NCI-H1930 (cell line): ENCODE measurements at regions not wholly inside any gene's neighbourhood (a gene's known extent, or its start where the extent isn't known, plus 50 kb on each side); places are given as distances from the start of the nearest gene placed in this dataset.
A peak's percentile ranks its signal among the peaks of the same experiment; 100 is the strongest.

Source experiments
- DNase-seq, 2 experiments: peaks; one replicate each; lab custom pipeline; 2025; lab: John Stamatoyannopoulos, UW

DNA sequence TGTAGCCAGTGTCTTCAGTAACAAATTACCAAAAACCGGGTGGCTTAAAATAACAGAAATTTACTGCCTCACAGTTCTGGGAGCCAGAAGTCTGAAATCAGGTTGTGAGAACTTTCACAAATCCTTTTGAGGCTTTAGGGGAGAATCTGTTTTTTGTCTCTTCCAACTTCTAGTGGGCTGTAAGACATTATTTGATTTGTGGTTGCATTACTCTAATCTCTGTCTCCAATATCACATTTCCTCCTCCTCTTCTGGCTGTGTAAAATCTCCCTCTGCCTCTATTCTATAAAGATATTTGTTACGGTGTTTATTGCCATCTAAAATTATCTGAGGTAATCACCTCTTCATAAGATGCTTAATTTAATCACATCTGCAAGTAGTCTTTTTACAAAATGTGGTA is 1039.6 kb upstream of the LRRN3 start:
- DNase-seq, result no peak

GRCh38 chr7:110056331-110056730 is 1034.6 kb upstream of the LRRN3 start:
- DNase-seq, result no peak

DNA sequence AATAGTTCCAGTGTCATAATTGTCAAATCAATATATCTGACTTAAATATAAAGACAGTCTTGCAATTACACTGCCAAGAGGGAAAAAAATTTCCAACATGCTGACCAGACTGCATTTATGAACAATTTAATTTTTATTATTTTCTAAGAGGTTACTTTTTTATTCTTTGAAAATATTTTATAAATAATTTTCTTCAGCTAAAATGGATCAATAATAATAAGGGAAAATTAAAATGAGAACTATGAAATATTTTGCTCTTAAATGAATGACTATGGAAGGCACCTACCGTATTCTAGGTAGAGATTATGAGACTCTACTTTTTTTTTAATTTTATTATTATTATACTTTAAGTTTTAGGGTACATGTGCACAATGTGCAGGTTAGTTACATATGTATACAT is 1032.5 kb upstream of the LRRN3 start:
- no peak for DNase-seq

DNA sequence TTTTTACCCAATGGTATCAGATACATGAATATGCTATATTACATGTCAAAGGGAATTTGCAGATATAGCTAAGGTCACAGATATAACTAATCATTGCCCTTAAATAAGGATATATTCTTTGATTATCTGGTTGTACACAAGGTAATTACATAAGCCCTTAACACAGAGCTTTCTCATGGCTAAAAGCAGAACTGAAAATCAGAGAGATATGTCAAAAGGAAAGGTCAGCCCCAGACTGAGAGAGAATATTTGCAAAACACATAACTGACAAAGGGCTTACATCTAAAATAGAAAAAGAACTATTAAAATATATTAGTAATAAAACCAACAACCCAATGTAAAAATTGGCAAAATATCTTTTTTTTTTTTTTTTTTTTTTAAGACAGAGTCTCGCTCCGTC is 1029.5 kb upstream of the LRRN3 start:
- no peak for DNase-seq

GRCh38 chr7:110065121-110065520 is 1025.8 kb upstream of the LRRN3 start:
- DNase-seq, result peak; percentile 81 to 89

GRCh38 chr7:110066843-110067242 is 1024.1 kb upstream of the LRRN3 start:
- no peak for DNase-seq

GRCh38 chr7:110071192-110071591 is 1019.7 kb upstream of the LRRN3 start:
- no peak for DNase-seq

DNA sequence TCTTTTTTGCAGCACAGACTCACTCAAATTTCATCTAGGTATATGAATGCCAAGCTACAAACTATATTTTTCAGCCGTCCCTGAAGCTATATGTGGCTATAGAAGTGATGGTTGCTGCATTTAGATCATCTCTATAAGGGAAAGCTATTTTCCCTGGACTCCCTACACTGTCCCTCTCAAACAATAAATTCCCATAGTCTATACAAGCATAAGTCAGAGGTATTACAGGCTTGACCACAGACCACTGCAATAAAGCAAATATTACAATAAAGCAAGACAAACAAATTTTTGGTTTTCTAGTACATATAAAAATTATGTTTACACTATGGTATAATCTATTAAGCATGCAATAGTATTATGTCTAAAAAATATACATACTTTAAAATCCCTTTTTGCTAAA is 1015.5 kb upstream of the LRRN3 start:
- no peak for DNase-seq

DNA sequence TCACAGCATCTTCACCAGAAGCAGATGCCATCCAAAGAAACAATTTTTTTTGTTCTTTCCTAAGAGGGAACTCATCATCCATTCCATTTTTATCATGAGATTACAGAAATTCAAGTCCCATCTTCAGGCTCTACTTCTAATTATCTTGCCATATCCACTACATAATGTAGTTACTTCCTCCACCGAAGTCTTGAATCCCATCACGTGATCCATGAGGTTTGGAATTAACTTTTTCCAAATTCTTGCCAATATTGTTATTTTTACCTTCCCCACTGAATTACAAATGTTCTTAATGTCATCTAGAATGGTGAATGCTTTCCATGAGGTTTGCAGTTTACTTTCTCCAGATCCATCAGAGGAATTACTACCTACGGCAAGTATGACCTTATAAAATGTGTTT is 1014.7 kb upstream of the LRRN3 start:
- no peak for DNase-seq

DNA sequence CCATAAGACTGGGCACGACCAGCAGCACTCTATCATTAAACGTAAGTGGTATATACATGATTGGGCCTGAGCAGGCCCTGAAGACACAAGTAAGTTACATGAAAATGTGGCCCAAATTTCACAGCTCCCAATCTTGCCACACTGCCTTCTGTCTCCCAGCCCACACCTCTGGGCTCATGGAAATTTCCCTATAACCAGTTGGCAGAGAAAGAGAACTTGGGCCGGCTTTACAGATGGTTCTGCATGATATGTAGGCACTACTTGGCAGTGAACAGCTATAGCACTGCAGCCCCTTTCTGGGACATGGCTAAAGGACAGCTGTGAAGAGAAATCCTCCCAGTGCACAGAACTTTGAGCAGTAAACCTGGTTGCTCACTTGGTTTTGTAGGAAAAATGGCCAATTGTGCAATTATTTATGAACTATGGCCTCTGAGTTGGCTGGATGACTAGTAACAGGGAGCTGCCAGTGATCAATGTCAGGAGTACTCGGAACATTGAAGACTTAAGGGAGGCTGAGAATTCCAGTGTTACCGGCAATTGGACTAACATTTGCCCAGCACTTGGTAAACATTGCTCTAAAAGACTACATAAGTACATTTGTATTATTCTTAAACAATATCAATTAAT is 1006.6 kb upstream of the LRRN3 start:
- DNase-seq, result no peak

DNA sequence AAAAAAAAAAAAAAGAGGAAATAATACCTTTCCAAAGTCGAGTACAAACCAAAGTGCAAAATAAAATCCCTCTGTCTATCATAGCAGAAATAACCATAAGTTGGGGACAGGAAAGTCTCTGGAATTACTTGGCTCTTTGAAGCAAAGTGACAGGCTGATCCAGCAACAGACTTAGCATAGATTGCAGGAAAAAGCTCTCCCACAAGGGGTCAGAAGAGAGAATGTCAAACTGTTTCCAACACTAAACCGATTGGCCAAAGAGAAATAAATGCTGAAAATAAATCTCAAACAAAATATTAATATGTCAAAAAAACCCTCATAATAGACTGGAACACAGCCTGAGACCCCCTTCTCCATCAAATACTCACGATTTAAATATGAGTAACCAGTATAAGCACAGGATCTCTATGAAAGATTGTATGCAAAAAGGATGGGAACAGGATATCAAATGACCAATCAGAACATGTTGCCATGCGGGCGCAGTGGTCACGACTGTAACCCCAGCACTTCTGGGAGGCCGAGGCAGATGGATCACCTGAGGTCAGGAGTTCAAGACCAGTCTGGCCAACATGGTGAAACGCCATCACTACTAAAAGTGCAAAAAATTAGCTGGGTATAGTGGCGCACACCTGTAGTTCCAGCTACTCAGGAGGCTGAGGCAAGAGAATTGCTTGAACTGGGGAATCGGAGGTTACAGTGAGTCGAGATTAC is 1000.7 kb upstream of the LRRN3 start:
- DNase-seq, result no peak

GRCh38 chr7:110095372-110096052 is 995.4 kb upstream of the LRRN3 start:
- no peak for DNase-seq

- DNase-seq, result no peak
These were observed 986.7 kb upstream of the LRRN3 start for GRCh38 chr7:110104243-110104642.

- DNase-seq, result peak in 1 of 2 experiments; percentile 29
These were observed 985.6 kb upstream of the LRRN3 start for GRCh38 chr7:110105307-110105706.

GRCh38 chr7:110105840-110106239 is 985.1 kb upstream of the LRRN3 start:
- no peak for DNase-seq

GRCh38 chr7:110119883-110120581 is 970.9 kb upstream of the LRRN3 start:
- no peak for DNase-seq

GRCh38 chr7:110129159-110129558 is 961.8 kb upstream of the LRRN3 start:
- DNase-seq, result no peak

- DNase-seq, result no peak
These were observed 960.3 kb upstream of the LRRN3 start for GRCh38 chr7:110130669-110131068.

DNA sequence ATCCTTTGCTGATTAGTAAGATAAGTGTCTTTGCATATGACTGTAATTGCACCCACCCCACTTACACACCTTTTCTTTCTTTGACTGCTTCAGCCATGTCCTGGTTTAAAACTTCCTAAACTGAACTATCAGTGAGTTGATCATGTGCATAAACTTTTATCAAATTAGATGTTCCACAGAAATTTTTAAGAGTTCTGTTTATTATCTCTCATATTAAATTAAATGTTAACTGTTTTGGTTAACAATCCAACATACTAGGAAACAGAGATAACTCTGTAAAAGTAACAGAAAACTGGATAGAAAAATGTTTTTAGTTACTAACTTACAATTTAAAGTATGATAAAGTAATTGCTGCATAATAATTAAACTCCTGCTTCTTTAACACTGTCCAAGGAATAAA is 959.6 kb upstream of the LRRN3 start:
- no peak for DNase-seq

GRCh38 chr7:110139056-110139455 is 951.9 kb upstream of the LRRN3 start:
- DNase-seq, result no peak

DNA sequence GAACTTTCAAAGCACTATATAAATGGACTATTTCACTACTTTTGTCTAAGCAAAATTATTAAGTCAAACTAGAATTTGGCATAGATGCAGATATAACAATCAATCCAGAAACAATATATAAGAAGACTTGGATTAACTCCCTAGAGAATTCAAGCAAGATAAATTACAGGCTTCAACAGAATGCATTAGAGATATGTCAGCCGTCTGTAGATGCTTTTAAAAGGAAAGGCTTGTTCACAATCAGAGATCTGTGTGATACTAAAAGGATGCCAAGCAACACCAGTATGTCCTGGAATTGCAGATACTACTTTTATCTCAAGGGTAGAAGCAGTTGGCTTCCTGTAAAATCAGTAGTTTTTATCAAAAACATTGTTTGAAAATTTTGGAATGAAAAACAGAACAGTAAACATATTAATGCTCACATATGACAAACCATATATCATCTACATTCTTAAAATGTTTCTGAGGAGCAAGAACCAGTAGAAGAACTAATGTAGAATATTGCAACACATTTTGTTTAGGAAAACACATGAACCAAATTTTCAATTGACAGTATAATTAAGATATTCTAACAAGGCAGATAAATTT is 947.9 kb upstream of the LRRN3 start:
- DNase-seq, result no peak

DNA sequence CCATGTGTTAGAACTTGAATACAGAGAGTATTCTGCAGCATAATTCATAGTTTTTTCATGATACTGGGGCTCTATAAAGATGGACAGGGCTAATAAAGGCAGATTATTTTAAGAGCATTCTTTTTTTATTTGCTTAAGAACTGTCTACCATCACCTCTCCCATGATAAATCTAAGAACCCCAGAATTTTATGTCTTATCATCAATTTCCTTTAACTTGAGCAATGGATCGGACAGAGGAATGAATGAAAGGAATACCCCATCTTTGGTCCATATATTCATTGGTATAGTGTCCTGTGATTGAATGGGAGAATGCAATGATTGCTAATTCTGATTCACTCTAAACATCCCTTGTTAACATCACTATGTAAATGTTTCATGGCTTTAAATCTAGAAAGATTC is 946.3 kb upstream of the LRRN3 start:
- no peak for DNase-seq
